MM.1S (cell line): ENCODE measurements at regions not wholly inside any gene's neighbourhood (a gene's known extent, or its start where the extent isn't known, plus 50 kb on each side); places are given as distances from the start of the nearest gene placed in this dataset.

Source experiments
- DNase-seq: peaks from one replicate; pipeline ENCODE4 v3.0.0-alpha.2; 2015
- H2AFZ ChIP-seq: fragments of 300-600 bp; sonication (generic); 2 replicates; pipeline ENCODE4 v1.6.0; 2016; ENCODE audit warnings: antibody characterized with exemption, low read length
- H3F3A ChIP-seq: fragments of 300-600 bp; sonication (generic); 2 replicates; pipeline ENCODE4 v1.6.1; 2016; ENCODE audit warnings: mild to moderate bottlenecking, antibody characterized with exemption, low read length, moderate library complexity, mixed read lengths; ENCODE audit not compliant: insufficient read depth
- H3K27ac ChIP-seq: fragments of 300-600 bp; sonication (generic); 2 replicates; pipeline ENCODE4 v1.5.1; 2016; ENCODE audit warnings: mild to moderate bottlenecking, low read length
- H3K27me3 ChIP-seq: fragments of 300-600 bp; sonication (generic); replicated peaks from 2 replicates; pipeline ENCODE4 v1.6.0; 2016; ENCODE audit warnings: low read length; ENCODE audit not compliant: insufficient read depth
- H3K36me3 ChIP-seq: fragments of 300-600 bp; sonication (generic); replicated peaks from 2 replicates; pipeline ENCODE4 v1.6.1; 2016; ENCODE audit warnings: mild to moderate bottlenecking, low read length, mixed read lengths; ENCODE audit not compliant: insufficient read depth
- H3K4me1 ChIP-seq: fragments of 300-600 bp; sonication (generic); 2 replicates; pipeline ENCODE4 v1.6.1; 2016; ENCODE audit warnings: low read length, mixed read lengths
- H3K4me2 ChIP-seq: fragments of 300-600 bp; sonication (generic); 2 replicates; pipeline ENCODE4 v1.6.0; 2016; ENCODE audit warnings: low read depth, low read length
- H3K4me3 ChIP-seq: fragments of 300-600 bp; sonication (generic); 2 replicates; pipeline ENCODE4 v1.5.1; 2016; ENCODE audit warnings: low read length, mixed read lengths
- H3K79me2 ChIP-seq: fragments of 300-600 bp; sonication (generic); 2 replicates; pipeline ENCODE4 v1.6.1; 2016; ENCODE audit warnings: mixed run types, low read length, mixed read lengths
- H3K9ac ChIP-seq: fragments of 300-600 bp; sonication (generic); 2 replicates; pipeline ENCODE4 v1.6.1; 2016; ENCODE audit warnings: low read length, mixed read lengths
- H3K9me2 ChIP-seq: fragments of 300-600 bp; sonication (generic); replicated peaks from 2 replicates; pipeline ENCODE4 v1.6.1; 2016; ENCODE audit warnings: mild to moderate bottlenecking, low read length, mixed read lengths; ENCODE audit not compliant: insufficient read depth
- H3K9me3 ChIP-seq: fragments of 300-600 bp; sonication (generic); replicated peaks from 2 replicates; pipeline ENCODE4 v1.6.1; 2016; ENCODE audit warnings: mild to moderate bottlenecking, low read length, mixed read lengths; ENCODE audit not compliant: insufficient read depth
- H4K20me1 ChIP-seq: fragments of 300-600 bp; sonication (generic); 2 replicates; pipeline ENCODE4 v1.6.1; 2016; ENCODE audit warnings: mild to moderate bottlenecking, low read length, moderate library complexity, mixed read lengths; ENCODE audit not compliant: insufficient read depth
- EZH2 ChIP-seq: fragments of 300-600 bp; sonication (generic); optimal IDR thresholded peaks from 2 replicates; pipeline ENCODE3; 2017; ENCODE audit warnings: low read depth, mild to moderate bottlenecking, antibody characterized with exemption, low read length, mixed read lengths
- EZH2phosphoT487 ChIP-seq: fragments of 300-600 bp; sonication (generic); IDR thresholded peaks from 2 replicates; pipeline ENCODE4 v1.6.1; 2018; ENCODE audit warnings: antibody characterized with exemption, low read length
- TF ChIP-seq, protein P1 (sequence below): fragments of 300-600 bp; sonication (generic); IDR thresholded peaks from 2 replicates; pipeline ENCODE4 v1.5.1; 2016; ENCODE audit warnings: antibody characterized with exemption, low read length, mixed read lengths

DNA sequence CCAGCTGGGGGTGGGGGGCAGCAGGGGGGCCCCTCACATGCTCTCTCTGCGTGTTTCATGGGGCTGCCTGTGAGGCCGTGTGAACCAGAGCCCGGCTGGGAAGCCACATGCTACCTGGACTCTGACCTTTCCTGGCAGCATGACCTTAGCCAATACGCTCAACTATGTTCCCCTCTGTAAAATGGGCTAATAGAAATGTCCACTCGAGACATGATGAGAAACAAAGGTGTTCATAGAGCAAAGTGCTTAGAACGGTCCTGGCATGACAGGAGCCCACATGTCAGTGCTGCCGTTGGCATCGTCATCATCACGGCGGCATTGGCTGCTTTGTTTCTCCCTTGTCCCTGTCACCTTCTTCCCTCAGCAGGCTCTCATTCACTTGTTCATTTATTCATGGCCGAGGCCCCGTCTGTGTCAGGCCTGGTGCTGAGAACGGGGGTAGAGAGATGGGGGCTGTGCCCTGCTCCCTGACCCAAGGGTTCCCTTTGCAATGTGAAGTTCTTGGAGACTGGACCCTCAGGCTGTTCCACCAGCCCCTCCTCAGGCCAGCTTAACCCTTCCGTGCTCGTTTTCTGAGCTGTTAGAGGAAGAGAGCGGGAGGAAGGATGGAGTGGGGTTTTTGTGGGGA is 291.4 kb downstream of the SEC14L1 start:
- no peaks in the 10 kb centered on the region for H3K4me1 ChIP-seq
- no peak overlapping the region for H3K9ac ChIP-seq
- H3K27ac ChIP-seq, result no peak overlapping the region
- H3K9me2 ChIP-seq, result no peaks in the 10 kb centered on the region
- H3K27me3 ChIP-seq, result no peaks in the 10 kb centered on the region
- H3K4me2 ChIP-seq, result no peak overlapping the region
- H3K4me3 ChIP-seq, result no peak overlapping the region
- no peaks in the 10 kb centered on the region for H3K9me3 ChIP-seq
- no peak overlapping the region for H2AFZ ChIP-seq
- no peaks in the 10 kb centered on the region for H3F3A ChIP-seq
- H3K36me3 ChIP-seq, result no peaks in the 10 kb centered on the region
- TF ChIP-seq EZH2, result no peak
- TF ChIP-seq, protein P1, sequence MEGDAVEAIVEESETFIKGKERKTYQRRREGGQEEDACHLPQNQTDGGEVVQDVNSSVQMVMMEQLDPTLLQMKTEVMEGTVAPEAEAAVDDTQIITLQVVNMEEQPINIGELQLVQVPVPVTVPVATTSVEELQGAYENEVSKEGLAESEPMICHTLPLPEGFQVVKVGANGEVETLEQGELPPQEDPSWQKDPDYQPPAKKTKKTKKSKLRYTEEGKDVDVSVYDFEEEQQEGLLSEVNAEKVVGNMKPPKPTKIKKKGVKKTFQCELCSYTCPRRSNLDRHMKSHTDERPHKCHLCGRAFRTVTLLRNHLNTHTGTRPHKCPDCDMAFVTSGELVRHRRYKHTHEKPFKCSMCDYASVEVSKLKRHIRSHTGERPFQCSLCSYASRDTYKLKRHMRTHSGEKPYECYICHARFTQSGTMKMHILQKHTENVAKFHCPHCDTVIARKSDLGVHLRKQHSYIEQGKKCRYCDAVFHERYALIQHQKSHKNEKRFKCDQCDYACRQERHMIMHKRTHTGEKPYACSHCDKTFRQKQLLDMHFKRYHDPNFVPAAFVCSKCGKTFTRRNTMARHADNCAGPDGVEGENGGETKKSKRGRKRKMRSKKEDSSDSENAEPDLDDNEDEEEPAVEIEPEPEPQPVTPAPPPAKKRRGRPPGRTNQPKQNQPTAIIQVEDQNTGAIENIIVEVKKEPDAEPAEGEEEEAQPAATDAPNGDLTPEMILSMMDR, result no peak
- no peak for TF ChIP-seq EZH2phosphoT487
- no peaks in the 10 kb centered on the region for H4K20me1 ChIP-seq
- H3K79me2 ChIP-seq, result peaks cover 99% of the 10 kb centered on the region
- DNase-seq, result no peak

DNA sequence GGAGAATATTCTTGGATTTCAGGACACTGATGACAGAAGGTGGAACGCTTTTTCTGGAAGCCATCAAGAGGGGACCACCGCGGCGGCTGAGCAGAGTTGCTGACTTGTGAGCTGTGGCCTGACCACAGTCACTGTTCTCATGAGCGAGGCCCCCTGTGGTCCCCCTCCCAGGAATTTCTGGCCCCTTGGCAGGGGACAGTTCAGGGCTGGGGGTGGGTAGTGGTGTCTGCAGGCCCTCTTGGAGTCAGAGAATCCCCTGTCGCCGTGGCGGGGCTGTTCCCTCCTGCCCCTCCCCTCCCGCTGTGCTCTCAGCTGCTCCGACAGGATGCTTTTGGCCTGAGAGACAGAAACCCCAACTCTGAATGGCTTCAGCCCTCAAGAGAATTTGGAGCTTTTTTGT is 292.0 kb downstream of the SEC14L1 start:
- H3K9me2 ChIP-seq, result no peaks in the 10 kb centered on the region
- no peaks in the 10 kb centered on the region for H3K9me3 ChIP-seq
- TF ChIP-seq EZH2 (no peak), EZH2phosphoT487 (no peak)
- TF ChIP-seq, protein P1, result no peak
- H3K36me3 ChIP-seq, result no peaks in the 10 kb centered on the region
- peaks cover 99% of the 10 kb centered on the region for H3K79me2 ChIP-seq
- no peak overlapping the region for H2AFZ ChIP-seq
- no peak overlapping the region for H3K4me3 ChIP-seq
- H3F3A ChIP-seq, result no peaks in the 10 kb centered on the region
- no peaks in the 10 kb centered on the region for H3K4me1 ChIP-seq
- no peak for DNase-seq
- no peak overlapping the region for H3K9ac ChIP-seq
- no peak overlapping the region for H3K4me2 ChIP-seq
- no peaks in the 10 kb centered on the region for H3K27me3 ChIP-seq
- H4K20me1 ChIP-seq, result no peaks in the 10 kb centered on the region
- H3K27ac ChIP-seq, result no peak overlapping the region

DNA sequence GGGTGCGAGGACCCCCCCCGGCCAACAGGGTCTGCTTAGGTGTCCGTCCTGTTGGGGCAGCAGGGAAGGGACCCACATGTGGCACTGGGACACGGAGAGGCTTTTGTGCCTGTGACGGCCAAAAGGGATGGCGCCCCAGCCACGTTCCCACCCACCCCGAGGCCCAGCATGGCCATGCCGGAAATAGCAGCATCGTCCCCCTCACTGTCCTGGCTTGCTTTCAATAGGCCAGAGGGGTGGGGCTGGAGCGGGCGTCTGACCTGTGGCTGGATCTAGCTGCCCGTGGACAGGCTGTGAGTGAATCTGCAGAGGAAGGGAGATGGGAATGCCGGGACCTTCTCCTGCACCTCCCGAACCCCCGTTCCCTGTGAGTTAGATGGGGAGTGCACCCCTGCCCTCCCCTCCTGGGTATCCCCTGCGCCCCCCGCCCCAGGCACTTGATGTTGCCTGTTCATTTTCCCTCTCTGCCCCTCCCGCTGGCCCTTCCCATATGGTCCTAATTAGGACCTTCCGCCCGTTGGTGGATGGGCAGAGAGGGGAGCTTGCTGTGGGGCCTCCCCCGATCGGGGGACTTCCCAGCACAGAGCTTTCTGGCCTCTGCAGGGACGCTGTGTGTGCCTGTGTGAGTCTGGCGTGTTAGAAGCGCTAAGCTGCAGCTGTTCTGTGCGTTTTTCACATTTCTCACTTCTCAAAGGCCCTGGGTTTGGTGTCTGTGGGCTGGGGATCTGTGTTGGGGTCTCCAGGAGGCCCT is 292.8 kb downstream of the SEC14L1 start:
- Histone ChIP-seq H2AFZ (no peak overlapping the region), H3F3A (peaks cover 5% of the 10 kb centered on the region; the same call in 1 of the 2 replicates), H3K9me3 (no peaks in the 10 kb centered on the region), H3K4me2 (no peak overlapping the region), H3K9ac (no peak overlapping the region), H3K27ac (no peak overlapping the region), H3K36me3 (no peaks in the 10 kb centered on the region), H3K79me2 (peaks cover 99% of the 10 kb centered on the region), H3K4me1 (peaks cover 6% of the 10 kb centered on the region), H4K20me1 (no peaks in the 10 kb centered on the region), H3K9me2 (no peaks in the 10 kb centered on the region), H3K4me3 (no peak overlapping the region), H3K27me3 (no peaks in the 10 kb centered on the region)
- TF ChIP-seq EZH2, result no peak
- TF ChIP-seq, protein P1, result no peak
- no peak for TF ChIP-seq EZH2phosphoT487
- no peak for DNase-seq
